Spleen (tissue), 7 donors: ENCODE measurements at regions not wholly inside any gene's neighbourhood (a gene's known extent, or its start where the extent isn't known, plus 50 kb on each side); places are given as distances from the start of the nearest gene placed in this dataset.

ENCODE experiments used
- CTCF ChIP-seq, 11 experiments: fragments of 200-600 bp in 7 of 11; fragments of 450-650 bp in 4 of 11; sonication (generic) in 4 of 11; IDR thresholded peaks in 8 of 11; conservative IDR thresholded peaks in 3 of 11; 1 replicate in 7 of 11; 2 replicates in 4 of 11; pipeline versions ENCODE4 v1.4.0 to v1.8.0; 2016 to 2021; ENCODE audit warnings: antibody characterized with exemption in 11 of 11, inconsistent platforms in 4 of 11, mild to moderate bottlenecking in 1 of 11
- POLR2A ChIP-seq, 3 donors: fragments of 450-650 bp; IDR thresholded peaks; one replicate each; pipeline ENCODE4 v1.5.1; 2017; ENCODE audit warnings: antibody characterized with exemption in 3 of 3, mild to moderate bottlenecking in 1 of 3
- POLR2AphosphoS5 ChIP-seq, 3 donors: sonication (generic); formaldehyde crosslinking; IDR thresholded peaks; one replicate each; pipeline ENCODE4 v1.5.1; 2017; ENCODE audit warnings: antibody characterized with exemption in 3 of 3
- donor health status: DM: no; HTN: no; CAD: no; lungs with moderate emphysema.
- donor health status: DM: no; HTN: no; CAD: no.
- donor health status: DM: no; HTN: no; CAD: no.

GRCh38 chr10:124344931-124345330, 73.8 kb downstream of the OAT start:
- TF ChIP-seq CTCF (IDR thresholded peaks at IDR 0.05 in 8 of 11, conservative IDR thresholded peaks at IDR 0.05 in 3 of 11) (no peak), POLR2A (IDR thresholded peaks at IDR 0.05) (no peak), POLR2AphosphoS5 (IDR thresholded peaks at IDR 0.05) (no peak)
